ENCODE measurements at regions not wholly inside any gene's neighbourhood (a gene's known extent, or its start where the extent isn't known, plus 50 kb on each side); places are given as distances from the start of the nearest gene placed in this dataset.

GRCh38 chr10:47107007-47107747, 192.8 kb upstream of the GDF10 start:
- DNase-seq = no peak

DNA sequence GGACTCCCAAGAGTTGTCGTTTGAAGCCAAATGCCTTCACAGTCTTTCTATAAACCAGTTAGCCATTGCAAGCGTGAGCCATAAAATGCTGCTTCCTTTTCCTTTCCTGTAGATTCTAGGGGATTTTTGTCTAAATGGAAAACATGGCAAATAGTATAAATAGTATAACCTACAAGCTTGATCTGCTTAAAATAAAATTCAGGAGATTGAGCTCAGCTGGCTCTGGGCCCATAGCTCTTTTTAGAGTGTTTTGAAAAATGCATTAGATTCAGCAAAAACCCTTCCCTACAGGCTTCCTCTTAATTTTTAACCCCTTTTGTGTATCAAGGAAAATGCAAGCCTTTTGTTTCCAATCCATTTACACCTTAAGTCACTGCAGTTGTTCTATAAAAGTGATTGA, 190.1 kb upstream of the GDF10 start:
- no peak for DNase-seq

DNA sequence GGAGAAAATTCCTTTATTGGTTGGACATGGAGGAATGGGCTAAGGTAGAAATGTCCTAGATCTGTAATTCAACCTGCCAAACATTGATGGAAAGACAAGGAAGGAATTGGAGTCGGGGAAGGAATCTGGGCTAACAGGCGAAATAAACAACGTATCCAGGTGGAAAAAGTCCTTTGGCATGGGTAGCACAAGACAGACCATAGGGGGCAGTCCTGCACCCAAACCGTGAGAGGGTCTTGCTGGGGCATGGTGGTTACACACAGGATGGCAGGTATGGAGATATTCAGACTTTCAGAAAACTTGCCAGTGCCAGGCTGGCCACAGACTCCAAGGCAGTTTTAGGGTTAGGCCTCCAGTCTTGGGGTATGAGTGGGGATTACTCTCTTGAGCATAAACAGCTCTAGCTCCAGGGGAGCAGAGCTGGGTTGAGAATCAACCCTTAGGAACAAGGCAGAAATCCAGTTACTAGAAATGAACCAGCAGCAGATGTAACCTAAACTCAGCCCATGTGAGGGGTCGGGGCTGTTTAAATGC, 188.6 kb upstream of the GDF10 start:
- DNase-seq = no peak

DNA sequence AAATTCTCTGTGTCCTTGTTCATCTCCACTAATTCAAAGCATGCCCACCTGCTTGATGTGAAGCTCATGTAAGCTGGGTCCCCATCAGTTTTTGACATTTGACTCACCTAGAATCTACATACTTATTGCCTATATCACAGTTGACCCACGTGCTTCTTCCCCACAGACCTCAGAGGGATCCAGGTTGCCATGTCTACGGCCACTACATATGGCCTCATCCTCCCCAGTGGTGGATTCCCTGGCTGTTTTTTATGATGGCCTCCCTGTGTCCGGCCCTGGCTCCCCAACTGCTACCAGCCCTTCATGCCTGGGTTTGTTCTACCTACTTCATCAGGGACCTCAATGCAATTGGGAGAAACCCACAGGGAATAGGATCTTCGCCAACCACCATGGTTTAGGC, 187.4 kb upstream of the GDF10 start:
- no peak for DNase-seq

GRCh38 chr10:47113907-47114500, 186.0 kb upstream of the GDF10 start:
- no peak for DNase-seq

DNA sequence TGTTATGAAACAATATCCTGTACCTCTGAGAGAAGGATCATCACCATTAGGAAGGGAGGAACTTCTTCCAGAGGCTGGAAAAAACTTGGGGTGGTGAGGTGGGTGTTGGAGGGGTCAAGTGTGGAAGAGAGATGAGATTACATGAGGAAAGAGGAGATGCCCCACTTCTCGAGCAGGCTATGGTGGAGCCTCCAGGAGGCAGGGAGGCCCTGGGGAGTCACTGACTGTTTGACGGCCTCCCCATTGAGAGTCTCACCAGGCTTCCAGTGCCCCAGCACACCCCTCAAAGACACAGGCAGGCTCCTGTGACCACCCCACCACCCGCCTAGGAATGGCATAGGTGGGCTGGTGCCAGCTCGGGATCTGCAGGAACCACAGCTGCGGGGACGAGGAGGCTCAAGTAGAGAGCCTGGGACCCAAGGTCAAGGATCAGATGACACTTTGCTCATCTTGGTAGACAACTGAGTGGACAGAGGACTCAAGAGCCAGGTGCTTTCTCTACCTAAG, 185.3 kb upstream of the GDF10 start:
- DNase-seq = no peak

- no peak for DNase-seq
Measured at GRCh38 chr10:47115322-47115721, 184.7 kb upstream of the GDF10 start.

GRCh38 chr10:47116445-47116844, 183.6 kb upstream of the GDF10 start:
- no peak for DNase-seq

DNA sequence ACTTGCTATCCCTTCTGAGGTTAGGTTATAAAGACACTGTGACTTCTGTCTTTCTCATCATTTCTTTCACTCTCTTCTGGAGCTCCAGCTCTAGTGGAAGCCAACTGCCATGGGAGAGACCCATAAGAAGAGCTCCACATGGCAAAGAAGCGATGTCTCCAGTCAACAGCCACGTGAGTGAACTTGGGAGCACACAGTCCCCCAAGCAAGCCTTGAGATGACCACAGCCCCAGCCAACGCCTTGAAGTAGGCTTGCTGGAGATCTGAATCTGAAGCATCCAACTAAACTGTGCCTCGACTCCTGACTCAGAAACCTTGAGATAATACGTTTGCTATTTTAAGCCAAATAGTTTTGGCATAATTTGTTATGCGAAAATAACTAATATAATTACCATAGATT, 181.7 kb upstream of the GDF10 start:
- DNase-seq = no peak

GRCh38 chr10:47121336-47121735, 178.7 kb upstream of the GDF10 start:
- no peak for DNase-seq

DNA sequence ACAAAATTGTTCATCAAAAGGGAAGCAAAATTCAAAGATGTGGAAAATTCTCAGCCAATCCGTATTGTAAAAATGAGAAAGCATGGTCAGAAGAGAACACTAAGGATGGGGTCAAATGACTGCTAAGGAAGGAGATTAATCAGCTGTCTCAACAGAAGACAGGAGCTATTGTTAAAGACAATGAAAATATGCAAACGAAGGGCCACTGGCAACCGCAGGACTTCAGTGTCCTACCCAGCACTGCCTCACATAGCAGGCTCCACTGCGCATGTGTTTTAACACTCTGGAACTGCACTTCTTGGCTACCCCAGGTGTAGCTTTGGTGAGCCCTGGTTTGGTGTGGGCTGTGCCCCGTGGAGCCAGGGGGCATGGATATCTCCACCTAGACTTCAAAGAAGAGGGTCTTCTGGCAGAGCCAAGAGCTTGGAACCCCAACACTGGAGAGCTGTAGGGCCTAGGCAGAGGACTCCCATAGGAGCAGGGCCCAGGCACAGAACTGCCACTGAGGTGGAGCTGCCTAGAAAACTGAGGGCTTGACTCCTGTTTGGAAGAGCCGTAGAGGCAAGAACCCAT, 176.2 kb upstream of the GDF10 start:
- no peak for DNase-seq

- DNase-seq = no peak
Measured at GRCh38 chr10:47127188-47127785, 172.7 kb upstream of the GDF10 start.

GRCh38 chr10:47130491-47130890, 169.5 kb upstream of the GDF10 start:
- DNase-seq = no peak

DNA sequence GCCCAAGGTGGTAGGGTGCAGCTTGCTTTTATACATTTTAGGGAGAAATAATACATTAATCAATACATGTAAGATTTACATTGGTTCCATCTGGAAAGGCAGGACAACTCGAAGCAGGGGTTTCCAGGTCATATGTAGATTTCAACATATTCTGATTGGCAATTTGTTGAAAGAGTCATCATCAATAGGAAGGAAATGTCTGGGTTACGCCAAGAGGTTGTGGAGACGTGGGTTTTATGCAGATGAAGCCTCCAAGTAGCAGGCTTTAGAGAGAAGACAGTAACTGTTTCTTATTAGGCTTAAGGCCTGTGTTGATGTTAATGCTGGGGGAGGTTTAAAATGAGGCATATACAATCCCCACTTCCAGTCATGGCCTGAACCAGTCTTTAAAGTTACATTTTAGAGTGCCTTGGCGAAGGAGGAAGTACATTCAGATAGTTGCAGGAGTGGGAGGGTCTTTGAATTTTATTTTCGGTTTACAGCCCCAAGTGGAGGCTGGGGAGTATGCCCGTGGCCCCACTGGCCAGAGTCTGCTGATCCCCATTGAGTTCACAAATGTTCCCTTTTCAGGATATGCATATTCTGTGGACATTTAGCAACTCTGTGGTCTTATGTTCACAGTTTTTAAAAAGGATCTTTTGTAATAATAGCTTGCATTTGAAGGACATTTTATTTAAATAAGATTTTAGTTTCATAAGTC, 166.0 kb upstream of the GDF10 start:
- no peak for DNase-seq

DNA sequence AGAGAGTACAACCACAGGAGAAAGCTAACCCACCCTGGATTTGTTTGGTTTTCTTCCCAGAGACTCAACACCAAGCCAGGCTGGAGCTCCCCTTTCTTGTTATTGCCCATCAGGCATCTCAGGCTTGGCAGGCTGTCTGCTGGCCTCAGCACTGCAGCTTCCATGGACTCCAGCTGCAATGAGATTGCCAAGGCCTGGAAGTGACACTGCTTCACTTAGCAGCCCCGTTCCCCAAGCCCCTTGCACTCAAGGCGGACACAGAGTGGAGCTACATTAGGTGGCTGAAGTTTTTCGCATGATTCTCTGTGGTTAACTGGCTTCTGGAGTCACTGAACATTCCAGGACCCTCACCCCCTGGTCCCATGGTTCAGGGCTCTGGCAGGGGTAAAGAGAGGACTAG, 163.1 kb upstream of the GDF10 start:
- DNase-seq = peak; percentile 70

DNA sequence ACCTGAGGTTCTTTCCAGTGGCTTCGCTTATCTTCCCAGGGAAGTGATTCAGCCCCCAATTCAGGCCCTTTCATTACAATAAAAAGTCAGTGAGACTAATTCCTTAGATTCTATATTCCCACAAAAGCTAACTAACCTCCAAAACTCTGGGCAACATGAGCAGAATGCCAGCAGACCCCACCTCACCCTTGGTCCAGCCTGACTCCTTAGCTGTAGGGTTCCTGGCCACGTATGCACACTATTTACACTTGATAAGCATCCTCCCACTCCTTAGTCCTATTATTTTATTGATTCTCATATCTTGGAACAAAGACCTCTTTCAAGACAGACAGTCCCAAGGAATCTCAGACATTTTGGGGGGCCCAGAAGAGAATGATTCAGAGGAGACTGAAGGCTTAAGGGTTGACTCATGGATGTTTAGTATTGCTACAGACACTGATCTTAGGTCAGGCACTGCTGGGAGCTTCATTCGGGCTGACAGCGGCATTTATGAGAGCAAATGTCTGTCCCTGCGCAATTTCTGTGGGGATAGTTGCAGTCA, 162.6 kb upstream of the GDF10 start:
- no peak for DNase-seq

DNA sequence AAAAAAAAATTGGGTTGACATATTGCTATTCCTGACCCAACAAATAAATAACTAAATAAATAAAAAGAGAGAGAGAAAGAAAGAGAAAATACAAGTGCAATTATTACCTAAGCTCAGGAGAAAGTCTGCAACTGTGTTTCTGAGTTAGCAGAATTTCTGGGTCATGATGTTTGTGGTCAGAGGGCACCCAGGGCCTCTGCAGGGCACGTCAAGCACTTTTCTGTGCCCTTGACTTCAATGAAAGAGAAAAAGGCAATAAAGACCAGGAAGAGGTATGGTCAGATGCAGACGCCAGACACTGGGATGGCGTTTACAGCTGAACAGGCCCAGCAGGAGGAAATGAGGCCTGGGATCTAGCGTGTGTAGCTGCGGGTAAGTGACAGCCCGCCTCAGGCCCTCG, 160.9 kb upstream of the GDF10 start:
- no peak for DNase-seq

DNA sequence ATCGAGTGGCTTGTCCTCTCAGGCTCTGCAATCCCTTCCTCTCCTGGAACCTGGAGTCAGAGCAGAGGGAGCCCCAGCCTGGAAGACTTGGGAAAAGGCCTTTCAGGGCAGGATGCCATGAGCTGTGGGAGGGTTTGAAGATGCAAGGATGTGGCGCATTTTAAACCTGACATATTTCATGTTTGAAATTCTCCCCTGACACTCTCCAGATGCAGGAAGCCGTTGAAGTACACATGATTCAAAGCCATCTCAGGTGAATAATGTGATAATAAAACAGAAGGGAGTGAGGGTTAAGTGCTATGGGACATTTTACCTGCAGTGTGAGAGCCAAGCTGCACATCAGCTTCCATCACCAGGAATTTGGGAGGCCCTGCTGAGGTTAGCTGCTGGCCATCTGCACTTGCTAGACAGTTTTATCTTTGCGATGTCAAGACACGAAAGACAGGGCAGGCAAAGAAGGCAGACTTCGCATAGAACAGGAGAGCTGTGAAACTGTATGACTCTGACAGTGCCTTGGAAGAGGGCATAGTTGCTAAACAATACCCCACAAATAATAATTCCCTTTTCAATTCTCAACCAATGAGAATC, 159.1 kb upstream of the GDF10 start:
- DNase-seq = no peak

GRCh38 chr10:47141349-47141748, 158.6 kb upstream of the GDF10 start:
- DNase-seq = no peak

DNA sequence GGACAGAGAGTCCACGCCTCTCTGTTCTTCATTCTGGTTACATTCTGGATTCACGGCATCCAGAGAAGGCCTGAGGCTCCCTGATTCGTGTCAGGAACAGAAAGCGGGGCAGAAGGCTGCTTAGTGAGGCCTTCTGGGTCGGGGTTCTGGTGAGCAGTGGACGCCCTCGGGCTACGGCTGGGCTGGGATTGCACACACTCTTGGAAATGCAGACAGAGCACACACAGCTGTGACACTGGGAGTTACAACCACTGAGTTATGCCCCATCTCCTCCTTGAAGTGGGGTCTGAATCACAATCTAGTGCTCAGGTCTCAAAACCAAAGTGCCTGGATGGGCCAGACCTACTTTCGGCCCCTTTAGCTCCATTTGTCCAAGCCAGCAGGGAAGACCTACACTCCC, 156.9 kb upstream of the GDF10 start:
- no peak for DNase-seq

- no peak for DNase-seq
Measured at GRCh38 chr10:47143473-47143872, 156.5 kb upstream of the GDF10 start.

- no peak for DNase-seq
Measured at GRCh38 chr10:47144525-47144924, 155.5 kb upstream of the GDF10 start.

Measured in right hindlimb (tissue), 1 donor.